ENCODE measurements at regions not wholly inside any gene's neighbourhood (a gene's known extent, or its start where the extent isn't known, plus 50 kb on each side); places are given as distances from the start of the nearest gene placed in this dataset.

- no peak for TF ChIP-seq POLR2AphosphoS5 (IDR thresholded peaks at IDR 0.05; ENCODE audit: low read depth, low read length)
- TF ChIP-seq POLR2A (IDR thresholded peaks at IDR 0.05; ENCODE audit: low read depth, low read length) = no peak
- no peak for TF ChIP-seq PAX5 (IDR thresholded peaks at IDR 0.05; ENCODE audit: insufficient read depth, low read length, severe bottlenecking)
- no peak for TF ChIP-seq TAF1 (IDR thresholded peaks at IDR 0.05; ENCODE audit: low read depth, low read length)
- TF ChIP-seq SPI1 (IDR thresholded peaks at IDR 0.05; ENCODE audit: low read depth, low read length) = no peak
- no peak for TF ChIP-seq POU2F2 (IDR thresholded peaks at IDR 0.05; ENCODE audit: low read depth, low read length)
Observed at GRCh38 chr5:98638111-98638510, 135.4 kb upstream of the RGMB start.
